GM12878 (cell line): ENCODE measurements at regions not wholly inside any gene's neighbourhood (a gene's known extent, or its start where the extent isn't known, plus 50 kb on each side); places are given as distances from the start of the nearest gene placed in this dataset.

Experiments used
- ATAC-seq: fragments of 200-7000 bp; cut with Tn5 transposase; 3 replicates; pipeline ENCODE4 v1.9.1; 2020; ENCODE audit warnings: mild to moderate bottlenecking, moderate library complexity
- BruUV-seq: library from RNA; stranded (reverse); fragments of 400-500 nt; replicated peaks from 2 replicates; lab custom pipeline; 2021; lab: Mats Ljungman, UMichigan
- CTCF ChIA-PET: fragments of 300-600 bp; sonication (Branson Sonifier 250); formaldehyde crosslinking; extraction: SDS; loops from one replicate; lab custom pipeline; 2021; ENCODE audit warnings: inconsistent platforms; lab: Yijun Ruan, JAX
- POLR2A ChIA-PET: fragments of 350-600 bp; formaldehyde crosslinking; extraction: SDS; loops from one replicate; lab custom pipeline; 2021; ENCODE audit warnings: inconsistent platforms; lab: Charles Lee
- RAD21 ChIA-PET: fragments of 300-600 bp; sonication (Branson Sonifier 250); formaldehyde crosslinking; loops from one replicate; lab custom pipeline; 2023; ENCODE audit warnings: antibody characterized with exemption; ENCODE audit not compliant: unreplicated experiment; lab: Charles Lee
- SMC1A ChIA-PET: fragments of 300-600 bp; sonication (Branson Sonifier 250); formaldehyde crosslinking; loops from one replicate; lab custom pipeline; 2023; ENCODE audit not compliant: unreplicated experiment, uncharacterized antibody; lab: Charles Lee
- DNase-seq: peaks from one replicate; pipeline ENCODE4 v3.0.0-alpha.2; 2011; ENCODE audit warnings: low read depth, low spot score
- FAIRE-seq: peaks from 3 replicates; lab custom pipeline; 2011; peaks lifted over from hg19 to GRCh38; lab: Jason Lieb, UNC
- H2AFZ ChIP-seq: 2 replicates; pipeline ENCODE4 v1.6.0; 2011; ENCODE audit warnings: low read depth, low read length, control low read depth; ENCODE audit not compliant: control insufficient read depth
- H3K27ac ChIP-seq: 2 replicates; pipeline ENCODE4 v1.5.1; 2011; ENCODE audit warnings: control low read depth; ENCODE audit not compliant: control insufficient read depth, insufficient read depth
- H3K27me3 ChIP-seq, 2 experiments: replicated peaks in 1 of 2; 2 replicates each; pipeline versions ENCODE4 v1.6.0 to v1.6.1; 2011; ENCODE audit warnings: low read length in 1 of 2; ENCODE audit not compliant: control insufficient read depth in 2 of 2, insufficient read depth in 2 of 2
- H3K36me3 ChIP-seq, 2 experiments: 2 replicates each; pipeline ENCODE4 v1.5.1; 2011; ENCODE audit warnings: low read length in 1 of 2; ENCODE audit not compliant: control insufficient read depth in 2 of 2, insufficient read depth in 2 of 2
- H3K4me1 ChIP-seq: 2 replicates; pipeline ENCODE4 v1.6.1; 2011; ENCODE audit warnings: mild to moderate bottlenecking, low read length, moderate library complexity, mixed read lengths; ENCODE audit not compliant: control insufficient read depth, insufficient read depth
- H3K4me2 ChIP-seq: 2 replicates; pipeline ENCODE4 v1.6.0; 2011; ENCODE audit warnings: control low read depth; ENCODE audit not compliant: control insufficient read depth, insufficient read depth
- H3K4me3 ChIP-seq: fragments of 200-600 bp; sonication (generic); 2 replicates; pipeline ENCODE4 v1.5.1; 2016
- H3K79me2 ChIP-seq: 2 replicates; pipeline ENCODE4 v1.6.0; 2011; ENCODE audit warnings: low read length; ENCODE audit not compliant: control insufficient read depth, insufficient read depth
- H3K9ac ChIP-seq: 2 replicates; pipeline ENCODE4 v1.8.0; 2011; ENCODE audit warnings: low read length, control low read depth, mixed read lengths; ENCODE audit not compliant: control insufficient read depth, insufficient read depth
- H3K9me3 ChIP-seq: replicated peaks from 3 replicates; pipeline ENCODE4 v1.5.1; 2011; ENCODE audit warnings: mild to moderate bottlenecking, low read length; ENCODE audit not compliant: control insufficient read depth, insufficient read depth
- H4K20me1 ChIP-seq: 2 replicates; pipeline ENCODE4 v1.6.0; 2011; ENCODE audit not compliant: control insufficient read depth, insufficient read depth
- BCL11A ChIP-seq: IDR thresholded peaks from 2 replicates; pipeline ENCODE4 v1.6.1; 2011; ENCODE audit warnings: low read depth, low read length
- POLR2AphosphoS5 ChIP-seq: IDR thresholded peaks from 2 replicates; pipeline ENCODE4 v1.6.1; 2011; ENCODE audit warnings: mild to moderate bottlenecking, low read length, inconsistent platforms
- SP1 ChIP-seq: IDR thresholded peaks from one replicate; pipeline ENCODE4 v1.6.1; 2011; ENCODE audit warnings: low read depth, low read length
- STAT1 ChIP-seq: fragments of 450-650 bp; conservative IDR thresholded peaks from 2 replicates; pipeline ENCODE4 v1.6.1; 2014; ENCODE audit warnings: antibody characterized with exemption, mild to moderate bottlenecking
- SUZ12 ChIP-seq: fragments of 200-600 bp; sonication (generic); IDR thresholded peaks from one replicate; pipeline ENCODE4 v1.6.1; 2018; ENCODE audit warnings: antibody characterized with exemption, mild to moderate bottlenecking; ENCODE audit not compliant: unreplicated experiment
- TAF1 ChIP-seq: IDR thresholded peaks from 2 replicates; pipeline ENCODE4 v1.6.1; 2011; ENCODE audit warnings: mild to moderate bottlenecking, low read depth, low read length, borderline replicate concordance
- TARDBP ChIP-seq: IDR thresholded peaks from 2 replicates; pipeline ENCODE4 v1.6.1; 2016; ENCODE audit warnings: borderline replicate concordance
- WGBS: methylation state at CpG from one replicate; pipeline ENCODE4 v1.1.6; 2016; ENCODE audit warnings: low lambda C conversion rate; ENCODE audit not compliant: insufficient replicate concordance, insufficient coverage; ENCODE audit errors: missing lambda C conversion rate; 5-methylcytosine and 5-hydroxymethylcytosine counted together
- in situ Hi-C: fragments of 300-500 bp; cut with MboI; formaldehyde crosslinking; loops from 9 replicates; pipeline ENCODE4 v1.14.3; 2018; ENCODE audit warnings: mixed read lengths
- intact Hi-C: fragments of 100-400 bp; cut with micrococcal nuclease; formaldehyde crosslinking; loops from one replicate; pipeline ENCODE4 v1.14.2; 2022; ENCODE audit not compliant: unreplicated experiment
- TF ChIP-seq, protein P1 (sequence below): fragments of 450-650 bp; conservative IDR thresholded peaks from 2 replicates; pipeline ENCODE4 v1.6.1; 2017; ENCODE audit warnings: mild to moderate bottlenecking, moderate library complexity

DNA sequence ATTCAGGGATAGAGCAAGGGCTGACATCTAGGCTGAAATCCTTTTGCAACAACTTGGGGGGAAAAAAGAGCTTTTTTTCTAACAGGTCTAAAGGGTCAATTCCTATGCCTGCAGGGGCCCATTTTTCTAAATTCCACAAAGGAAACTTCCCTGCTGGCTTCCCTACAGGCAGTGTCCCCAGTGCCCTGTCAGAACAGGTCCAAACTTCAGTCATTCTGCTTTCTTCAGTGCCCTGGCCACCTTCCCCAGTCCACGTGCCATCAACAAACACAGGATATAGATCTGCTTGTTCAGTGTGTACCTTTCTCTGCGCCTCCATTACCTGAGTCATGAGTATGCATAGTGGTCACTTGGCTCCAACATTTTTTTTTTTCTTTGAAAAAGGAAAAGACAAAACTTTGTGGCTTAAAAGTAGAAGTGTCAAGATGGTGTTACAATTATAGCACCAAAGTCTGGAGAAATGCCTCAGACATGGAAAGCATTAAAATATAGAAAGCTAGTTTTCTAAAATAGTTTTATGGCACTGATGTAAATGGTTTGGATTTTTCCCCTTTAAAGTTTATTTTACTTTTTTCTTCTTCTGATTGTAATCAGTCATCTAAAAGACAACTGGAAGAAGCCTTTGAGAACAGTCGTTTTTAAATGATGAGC is 84.0 kb upstream of the JADE1 start:
- Histone ChIP-seq H3K9ac (no peak overlapping the region), H3K27ac (no peak overlapping the region), H2AFZ (no peak overlapping the region), H3K36me3 (no peaks in the 10 kb centered on the region), H3K4me1 (no peaks in the 10 kb centered on the region), H3K4me2 (no peak overlapping the region), H3K9me3 (no peaks in the 10 kb centered on the region), H3K27me3 (no peaks in the 10 kb centered on the region), H4K20me1 (no peaks in the 10 kb centered on the region), H3K4me3 (no peak overlapping the region), H3K79me2 (no peaks in the 10 kb centered on the region)
- in situ Hi-C loops (no loop called here), intact Hi-C loops (no loop called here)
- SMC1A ChIA-PET: interaction anchor here (0.9 to 1.6 kb wide), 5 partner anchors 11 to 70 kb away, joined by 3 to 6 read pairs (median 4); no protein-coding TSS in a partner anchor
- DNase-seq: no peak
- 30% methylated on average over 3 of the region's 3 CpGs for WGBS
- FAIRE-seq: no peak
- ATAC-seq: no peak; the same call in 2 of the 3 replicates
- CTCF ChIA-PET: interaction anchor here (0.7 to 1.5 kb wide), 2 partner anchors 270 to 429 kb away, joined by 3 read pairs; no protein-coding TSS in a partner anchor
- BruUV-seq: no TSS peak
- POLR2A ChIA-PET: no interaction called here
- TF ChIP-seq SUZ12 (no peak), SP1 (no peak), BCL11A (no peak), TARDBP (no peak), POLR2AphosphoS5 (no peak), STAT1 (no peak), TAF1 (no peak)
- TF ChIP-seq, protein P1, sequence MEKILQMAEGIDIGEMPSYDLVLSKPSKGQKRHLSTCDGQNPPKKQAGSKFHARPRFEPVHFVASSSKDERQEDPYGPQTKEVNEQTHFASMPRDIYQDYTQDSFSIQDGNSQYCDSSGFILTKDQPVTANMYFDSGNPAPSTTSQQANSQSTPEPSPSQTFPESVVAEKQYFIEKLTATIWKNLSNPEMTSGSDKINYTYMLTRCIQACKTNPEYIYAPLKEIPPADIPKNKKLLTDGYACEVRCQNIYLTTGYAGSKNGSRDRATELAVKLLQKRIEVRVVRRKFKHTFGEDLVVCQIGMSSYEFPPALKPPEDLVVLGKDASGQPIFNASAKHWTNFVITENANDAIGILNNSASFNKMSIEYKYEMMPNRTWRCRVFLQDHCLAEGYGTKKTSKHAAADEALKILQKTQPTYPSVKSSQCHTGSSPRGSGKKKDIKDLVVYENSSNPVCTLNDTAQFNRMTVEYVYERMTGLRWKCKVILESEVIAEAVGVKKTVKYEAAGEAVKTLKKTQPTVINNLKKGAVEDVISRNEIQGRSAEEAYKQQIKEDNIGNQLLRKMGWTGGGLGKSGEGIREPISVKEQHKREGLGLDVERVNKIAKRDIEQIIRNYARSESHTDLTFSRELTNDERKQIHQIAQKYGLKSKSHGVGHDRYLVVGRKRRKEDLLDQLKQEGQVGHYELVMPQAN: no peak
- RAD21 ChIA-PET: no interaction called here
